HL-60 (cell line): ENCODE measurements at regions not wholly inside any gene's neighbourhood (a gene's known extent, or its start where the extent isn't known, plus 50 kb on each side); places are given as distances from the start of the nearest gene placed in this dataset.

Experiments
- DNase-seq, 2 experiments: peaks; one replicate each; pipeline ENCODE4 v3.0.0-alpha.2; 2010 to 2020; ENCODE audit warnings: low read depth in 1 of 2, low spot score in 1 of 2
- H3K27ac ChIP-seq: fragments of 250-450 bp; sonication (Bioruptor Pico); replicated peaks from 2 replicates; pipeline ENCODE4 v1.5.1; 2020; ENCODE audit warnings: mild to moderate bottlenecking, moderate library complexity
- H3K27me3 ChIP-seq: fragments of 250-450 bp; sonication (Bioruptor Pico); 2 replicates; pipeline ENCODE4 v1.5.1; 2021; ENCODE audit warnings: mild to moderate bottlenecking, moderate library complexity; ENCODE audit not compliant: insufficient read depth, poor library complexity, severe bottlenecking
- H3K4me3 ChIP-seq: replicated peaks from 2 replicates; pipeline ENCODE4 v1.5.1; 2011; ENCODE audit warnings: mild to moderate bottlenecking, control low read depth, low read length; ENCODE audit not compliant: insufficient read depth
- GABPA ChIP-seq: IDR thresholded peaks from 2 replicates; pipeline ENCODE4 v1.6.1; 2012; ENCODE audit warnings: low read depth
- POLR2AphosphoS5 ChIP-seq: IDR thresholded peaks from 2 replicates; pipeline ENCODE4 v1.6.1; 2012; ENCODE audit warnings: low read depth
- SPI1 ChIP-seq: IDR thresholded peaks from 2 replicates; pipeline ENCODE4 v1.6.1; 2012; ENCODE audit warnings: low read depth, mild to moderate bottlenecking, borderline replicate concordance
- TF ChIP-seq, protein P1 (sequence below): IDR thresholded peaks from 2 replicates; pipeline ENCODE4 v1.6.1; 2012; ENCODE audit warnings: low read depth; ENCODE audit not compliant: insufficient replicate concordance
- TF ChIP-seq, protein P2 (sequence below): IDR thresholded peaks from one replicate; pipeline ENCODE4 v1.5.1; 2011; ENCODE audit warnings: low read length, control low read depth, inconsistent platforms; ENCODE audit not compliant: insufficient read depth

DNA sequence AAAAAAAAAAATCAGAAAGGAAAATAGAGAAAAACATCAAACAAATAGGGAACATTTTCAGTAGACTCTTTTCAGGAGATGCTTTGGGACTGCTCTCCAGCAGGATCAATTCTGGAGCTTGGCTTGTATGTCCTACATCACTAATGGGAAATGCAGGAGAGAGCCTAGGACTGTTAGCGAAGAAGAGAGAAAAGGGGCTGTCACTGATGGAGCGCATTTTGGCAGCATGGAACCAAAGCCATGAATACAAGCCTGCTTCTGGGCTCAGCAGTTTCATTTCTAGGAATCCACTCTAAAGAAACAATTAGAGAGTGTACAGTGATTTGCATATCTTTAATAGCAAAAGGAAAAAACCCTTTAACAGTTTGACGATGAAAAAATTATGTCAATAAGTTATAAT, 203.9 kb downstream of the NUFIP1 start:
- Histone ChIP-seq H3K27ac (no peak overlapping the region), H3K4me3 (no peak overlapping the region), H3K27me3 (no peaks in the 10 kb centered on the region)
- no peak for TF ChIP-seq GABPA
- DNase-seq = no peak

DNA sequence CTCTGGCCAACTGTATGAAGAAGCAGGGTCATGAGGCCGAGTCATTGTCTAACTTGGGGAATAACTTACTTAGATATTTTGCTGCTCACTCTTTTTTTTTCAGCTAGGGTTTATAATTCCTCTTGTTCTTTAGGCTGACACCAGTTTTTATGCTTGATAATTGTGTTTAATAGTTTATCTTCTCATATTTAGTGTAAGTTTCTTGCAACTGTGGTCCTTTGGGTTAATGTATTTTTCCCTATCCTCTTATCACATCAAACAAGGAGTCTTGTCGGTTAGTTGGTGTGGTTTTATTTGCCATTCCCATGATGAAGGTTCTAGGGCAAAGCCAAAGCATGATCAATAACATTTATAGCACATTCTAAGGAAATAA, 204.6 kb downstream of the NUFIP1 start:
- Histone ChIP-seq H3K4me3 (no peak overlapping the region), H3K27ac (no peak overlapping the region), H3K27me3 (no peaks in the 10 kb centered on the region)
- TF ChIP-seq GABPA (no peak), POLR2AphosphoS5 (no peak), SPI1 (no peak)
- TF ChIP-seq, protein P1, sequence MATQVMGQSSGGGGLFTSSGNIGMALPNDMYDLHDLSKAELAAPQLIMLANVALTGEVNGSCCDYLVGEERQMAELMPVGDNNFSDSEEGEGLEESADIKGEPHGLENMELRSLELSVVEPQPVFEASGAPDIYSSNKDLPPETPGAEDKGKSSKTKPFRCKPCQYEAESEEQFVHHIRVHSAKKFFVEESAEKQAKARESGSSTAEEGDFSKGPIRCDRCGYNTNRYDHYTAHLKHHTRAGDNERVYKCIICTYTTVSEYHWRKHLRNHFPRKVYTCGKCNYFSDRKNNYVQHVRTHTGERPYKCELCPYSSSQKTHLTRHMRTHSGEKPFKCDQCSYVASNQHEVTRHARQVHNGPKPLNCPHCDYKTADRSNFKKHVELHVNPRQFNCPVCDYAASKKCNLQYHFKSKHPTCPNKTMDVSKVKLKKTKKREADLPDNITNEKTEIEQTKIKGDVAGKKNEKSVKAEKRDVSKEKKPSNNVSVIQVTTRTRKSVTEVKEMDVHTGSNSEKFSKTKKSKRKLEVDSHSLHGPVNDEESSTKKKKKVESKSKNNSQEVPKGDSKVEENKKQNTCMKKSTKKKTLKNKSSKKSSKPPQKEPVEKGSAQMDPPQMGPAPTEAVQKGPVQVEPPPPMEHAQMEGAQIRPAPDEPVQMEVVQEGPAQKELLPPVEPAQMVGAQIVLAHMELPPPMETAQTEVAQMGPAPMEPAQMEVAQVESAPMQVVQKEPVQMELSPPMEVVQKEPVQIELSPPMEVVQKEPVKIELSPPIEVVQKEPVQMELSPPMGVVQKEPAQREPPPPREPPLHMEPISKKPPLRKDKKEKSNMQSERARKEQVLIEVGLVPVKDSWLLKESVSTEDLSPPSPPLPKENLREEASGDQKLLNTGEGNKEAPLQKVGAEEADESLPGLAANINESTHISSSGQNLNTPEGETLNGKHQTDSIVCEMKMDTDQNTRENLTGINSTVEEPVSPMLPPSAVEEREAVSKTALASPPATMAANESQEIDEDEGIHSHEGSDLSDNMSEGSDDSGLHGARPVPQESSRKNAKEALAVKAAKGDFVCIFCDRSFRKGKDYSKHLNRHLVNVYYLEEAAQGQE = no peak
- TF ChIP-seq, protein P2, sequence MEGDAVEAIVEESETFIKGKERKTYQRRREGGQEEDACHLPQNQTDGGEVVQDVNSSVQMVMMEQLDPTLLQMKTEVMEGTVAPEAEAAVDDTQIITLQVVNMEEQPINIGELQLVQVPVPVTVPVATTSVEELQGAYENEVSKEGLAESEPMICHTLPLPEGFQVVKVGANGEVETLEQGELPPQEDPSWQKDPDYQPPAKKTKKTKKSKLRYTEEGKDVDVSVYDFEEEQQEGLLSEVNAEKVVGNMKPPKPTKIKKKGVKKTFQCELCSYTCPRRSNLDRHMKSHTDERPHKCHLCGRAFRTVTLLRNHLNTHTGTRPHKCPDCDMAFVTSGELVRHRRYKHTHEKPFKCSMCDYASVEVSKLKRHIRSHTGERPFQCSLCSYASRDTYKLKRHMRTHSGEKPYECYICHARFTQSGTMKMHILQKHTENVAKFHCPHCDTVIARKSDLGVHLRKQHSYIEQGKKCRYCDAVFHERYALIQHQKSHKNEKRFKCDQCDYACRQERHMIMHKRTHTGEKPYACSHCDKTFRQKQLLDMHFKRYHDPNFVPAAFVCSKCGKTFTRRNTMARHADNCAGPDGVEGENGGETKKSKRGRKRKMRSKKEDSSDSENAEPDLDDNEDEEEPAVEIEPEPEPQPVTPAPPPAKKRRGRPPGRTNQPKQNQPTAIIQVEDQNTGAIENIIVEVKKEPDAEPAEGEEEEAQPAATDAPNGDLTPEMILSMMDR = no peak
- no peak for DNase-seq

DNA sequence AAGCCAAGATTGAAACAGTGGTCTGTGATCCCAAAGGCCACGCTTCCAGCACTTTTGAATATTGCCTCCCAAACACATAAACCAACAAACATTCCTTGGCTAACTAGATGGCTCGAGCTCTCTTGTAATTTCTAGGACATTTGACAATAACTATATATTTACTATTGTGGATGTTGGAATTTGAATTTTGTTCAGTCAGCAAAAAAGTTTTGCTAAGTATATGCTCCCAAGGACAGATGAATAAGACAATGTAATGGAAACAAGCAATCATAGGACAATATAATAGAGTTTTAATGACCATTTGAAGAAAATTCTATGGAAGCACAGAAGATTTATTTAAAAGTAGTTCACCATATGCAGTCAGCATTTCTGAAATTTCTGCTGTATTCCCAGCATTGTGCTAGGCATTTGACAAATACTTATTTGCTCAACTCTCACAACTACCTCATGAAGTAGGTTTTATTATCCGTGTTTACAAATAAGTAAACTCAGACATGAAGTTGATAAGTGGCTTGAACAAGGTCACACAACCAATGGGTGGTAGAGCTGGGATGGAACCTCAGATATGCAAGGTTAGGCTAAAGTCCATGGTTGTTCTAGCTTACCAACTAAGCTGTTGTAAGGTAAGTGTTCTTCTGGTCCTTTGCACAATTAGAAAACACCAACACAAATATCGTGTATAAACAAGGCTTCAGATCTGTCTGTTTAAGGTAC, 205.1 kb downstream of the NUFIP1 start:
- TF ChIP-seq, protein P2 = no peak
- no peak for TF ChIP-seq GABPA
- TF ChIP-seq SPI1 = no peak
- TF ChIP-seq POLR2AphosphoS5 = no peak
- TF ChIP-seq, protein P1 = no peak
- H3K27me3 ChIP-seq = no peaks in the 10 kb centered on the region
- no peak overlapping the region for H3K27ac ChIP-seq
- DNase-seq = no peak
- no peak overlapping the region for H3K4me3 ChIP-seq

DNA sequence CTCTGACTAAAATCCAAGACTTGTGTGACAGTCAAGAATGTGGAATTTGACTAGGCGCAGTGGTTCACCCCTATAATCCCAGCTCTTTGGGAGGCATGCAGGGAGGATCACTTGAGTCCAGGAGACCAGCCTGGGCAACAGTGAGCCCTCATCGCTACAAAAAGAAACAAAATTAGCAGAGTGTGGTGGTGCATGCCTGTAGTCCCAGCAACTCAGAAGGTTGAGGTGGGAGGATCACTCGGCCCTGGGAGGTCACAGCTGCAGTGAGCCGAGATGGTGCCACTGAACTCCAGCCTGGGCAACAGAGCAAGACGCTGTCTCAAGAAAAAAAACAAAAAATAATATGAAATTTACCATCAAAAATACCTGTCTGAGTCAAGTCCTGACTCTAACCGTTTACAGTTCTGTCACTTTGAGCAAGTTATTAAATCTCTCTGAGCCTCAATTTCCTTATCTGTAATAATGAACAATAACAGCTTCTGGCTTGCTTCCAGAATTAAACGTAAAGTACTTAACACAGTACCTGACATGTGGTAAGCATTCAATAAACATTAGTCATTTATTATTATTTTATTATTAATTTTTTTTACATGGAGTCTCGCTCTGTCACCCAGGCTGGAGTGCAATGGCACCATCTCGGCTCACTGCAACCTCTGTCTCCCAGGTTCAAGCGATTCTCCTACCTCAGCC, 204.6 kb upstream of the TSC22D1 start:
- no peak for DNase-seq
- no peak overlapping the region for H3K4me3 ChIP-seq
- TF ChIP-seq, protein P2 = no peak
- TF ChIP-seq POLR2AphosphoS5 (no peak), GABPA (no peak), SPI1 (no peak)
- TF ChIP-seq, protein P1 = no peak
- H3K27ac ChIP-seq = no peak overlapping the region
- H3K27me3 ChIP-seq = no peaks in the 10 kb centered on the region
